Gastroesophageal sphincter (tissue), 3 donors: ENCODE measurements at regions not wholly inside any gene's neighbourhood (a gene's known extent, or its start where the extent isn't known, plus 50 kb on each side); places are given as distances from the start of the nearest gene placed in this dataset.

Source experiments
- CTCF ChIP-seq, 4 experiments: fragments of 200-600 bp in 2 of 4; fragments of 450-650 bp in 2 of 4; sonication (generic) in 1 of 4; IDR thresholded peaks; one replicate each; pipeline ENCODE4 v1.5.1; 2017 to 2019; ENCODE audit warnings: antibody characterized with exemption in 4 of 4, mild to moderate bottlenecking in 2 of 4, moderate library complexity in 2 of 4
- POLR2AphosphoS5 ChIP-seq: sonication (generic); formaldehyde crosslinking; IDR thresholded peaks from one replicate; pipeline ENCODE4 v1.6.1; 2017; ENCODE audit warnings: antibody characterized with exemption

GRCh38 chr3:25218362-25218761 is 209.7 kb upstream of the RARB start:
- no peak for TF ChIP-seq CTCF (IDR thresholded peaks at IDR 0.05)
- TF ChIP-seq POLR2AphosphoS5, result no peak
